Nephron (organoid): ENCODE measurements at regions not wholly inside any gene's neighbourhood (a gene's known extent, or its start where the extent isn't known, plus 50 kb on each side); places are given as distances from the start of the nearest gene placed in this dataset.
"Not testable (repeated sequence)": the region's sequence is repeated elsewhere in the genome, so short reads cannot be mapped to it uniquely, and the experiment has no call there.

ENCODE experiments used
- H3K27ac Mint-ChIP-seq, 3 experiments: 2 replicates each; pipeline ENCODE4 v1.8.0; 2020; ENCODE audit warnings: mixed read lengths in 3 of 3, mild to moderate bottlenecking in 2 of 3, moderate library complexity in 1 of 3
- H3K27me3 Mint-ChIP-seq: 2 replicates; pipeline ENCODE4 v1.8.0; 2021; ENCODE audit warnings: low read depth, mild to moderate bottlenecking, moderate library complexity, mixed read lengths
- H3K36me3 Mint-ChIP-seq: 2 replicates; pipeline ENCODE4 v1.8.0; 2020; ENCODE audit warnings: low read depth, mixed read lengths
- H3K4me1 Mint-ChIP-seq: 2 replicates; pipeline ENCODE4 v1.8.0; 2020; ENCODE audit warnings: mixed read lengths
- H3K4me3 Mint-ChIP-seq, 3 experiments: 2 replicates each; pipeline ENCODE4 v1.8.0; 2020; ENCODE audit warnings: mild to moderate bottlenecking in 3 of 3, mixed read lengths in 3 of 3, moderate library complexity in 2 of 3
- H3K9me3 Mint-ChIP-seq: 2 replicates; pipeline ENCODE4 v1.8.0; 2020; ENCODE audit warnings: mixed read lengths
- TF ChIP-seq, protein P1 (sequence below), 3 experiments: fragments of 200-600 bp; sonication (generic); IDR thresholded peaks; one replicate each; pipeline ENCODE4 v1.5.0; 2021; ENCODE audit warnings: antibody characterized with exemption in 3 of 3; ENCODE audit not compliant: unreplicated experiment in 3 of 3

DNA sequence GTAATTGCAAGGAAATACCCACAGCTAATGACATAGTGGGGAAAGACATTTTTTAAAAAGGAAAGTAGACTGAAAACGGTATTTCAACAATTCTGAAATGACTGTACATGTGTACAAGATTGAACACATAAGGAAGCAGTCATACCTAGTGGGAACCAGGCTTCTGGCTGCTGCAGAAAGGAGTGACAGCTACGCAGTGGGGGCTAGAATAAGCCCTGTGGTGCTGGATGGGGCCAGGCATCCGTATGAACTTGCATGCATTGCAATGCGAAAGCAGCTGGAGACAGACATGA is 54.9 kb upstream of the GPR31 start:
- Mint-ChIP-seq H3K4me1 (no peaks in the 10 kb centered on the region), H3K27me3 (peaks cover 14% of the 10 kb centered on the region), H3K9me3 (no peaks in the 10 kb centered on the region), H3K36me3 (no peaks in the 10 kb centered on the region), H3K4me3 (no peak overlapping the region), H3K27ac (no peak overlapping the region)
- TF ChIP-seq, protein P1, sequence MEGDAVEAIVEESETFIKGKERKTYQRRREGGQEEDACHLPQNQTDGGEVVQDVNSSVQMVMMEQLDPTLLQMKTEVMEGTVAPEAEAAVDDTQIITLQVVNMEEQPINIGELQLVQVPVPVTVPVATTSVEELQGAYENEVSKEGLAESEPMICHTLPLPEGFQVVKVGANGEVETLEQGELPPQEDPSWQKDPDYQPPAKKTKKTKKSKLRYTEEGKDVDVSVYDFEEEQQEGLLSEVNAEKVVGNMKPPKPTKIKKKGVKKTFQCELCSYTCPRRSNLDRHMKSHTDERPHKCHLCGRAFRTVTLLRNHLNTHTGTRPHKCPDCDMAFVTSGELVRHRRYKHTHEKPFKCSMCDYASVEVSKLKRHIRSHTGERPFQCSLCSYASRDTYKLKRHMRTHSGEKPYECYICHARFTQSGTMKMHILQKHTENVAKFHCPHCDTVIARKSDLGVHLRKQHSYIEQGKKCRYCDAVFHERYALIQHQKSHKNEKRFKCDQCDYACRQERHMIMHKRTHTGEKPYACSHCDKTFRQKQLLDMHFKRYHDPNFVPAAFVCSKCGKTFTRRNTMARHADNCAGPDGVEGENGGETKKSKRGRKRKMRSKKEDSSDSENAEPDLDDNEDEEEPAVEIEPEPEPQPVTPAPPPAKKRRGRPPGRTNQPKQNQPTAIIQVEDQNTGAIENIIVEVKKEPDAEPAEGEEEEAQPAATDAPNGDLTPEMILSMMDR (IDR thresholded peaks at IDR 0.05; ENCODE audit: unreplicated experiment in 3 of 3), result no peak

DNA sequence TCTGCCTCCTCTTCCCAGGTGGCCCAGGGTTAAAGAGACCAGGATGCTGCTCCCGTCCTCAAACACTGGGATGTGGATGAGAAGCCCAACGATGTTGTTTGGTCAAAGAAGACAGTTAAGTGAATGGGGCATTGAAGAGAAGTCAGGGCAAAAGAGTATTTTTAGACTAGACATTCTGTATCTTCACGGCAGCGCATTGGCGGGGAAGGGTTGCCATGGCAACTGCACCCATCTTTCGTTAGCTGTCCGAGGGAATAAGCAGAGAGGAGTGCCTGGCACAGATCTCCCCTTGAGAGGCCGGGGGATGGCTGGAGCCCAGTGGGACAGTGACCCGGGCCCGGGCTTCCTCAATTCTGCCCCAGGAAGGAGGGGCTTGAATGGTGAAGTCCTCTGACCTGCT is 56.4 kb upstream of the GPR31 start:
- Mint-ChIP-seq H3K27me3 (peaks cover 17% of the 10 kb centered on the region), H3K36me3 (no peaks in the 10 kb centered on the region), H3K9me3 (no peaks in the 10 kb centered on the region), H3K27ac (no peak overlapping the region), H3K4me1 (peaks cover 4% of the 10 kb centered on the region), H3K4me3 (no peak overlapping the region)
- TF ChIP-seq, protein P1 (IDR thresholded peaks at IDR 0.05; ENCODE audit: unreplicated experiment in 3 of 3), result no peak

DNA sequence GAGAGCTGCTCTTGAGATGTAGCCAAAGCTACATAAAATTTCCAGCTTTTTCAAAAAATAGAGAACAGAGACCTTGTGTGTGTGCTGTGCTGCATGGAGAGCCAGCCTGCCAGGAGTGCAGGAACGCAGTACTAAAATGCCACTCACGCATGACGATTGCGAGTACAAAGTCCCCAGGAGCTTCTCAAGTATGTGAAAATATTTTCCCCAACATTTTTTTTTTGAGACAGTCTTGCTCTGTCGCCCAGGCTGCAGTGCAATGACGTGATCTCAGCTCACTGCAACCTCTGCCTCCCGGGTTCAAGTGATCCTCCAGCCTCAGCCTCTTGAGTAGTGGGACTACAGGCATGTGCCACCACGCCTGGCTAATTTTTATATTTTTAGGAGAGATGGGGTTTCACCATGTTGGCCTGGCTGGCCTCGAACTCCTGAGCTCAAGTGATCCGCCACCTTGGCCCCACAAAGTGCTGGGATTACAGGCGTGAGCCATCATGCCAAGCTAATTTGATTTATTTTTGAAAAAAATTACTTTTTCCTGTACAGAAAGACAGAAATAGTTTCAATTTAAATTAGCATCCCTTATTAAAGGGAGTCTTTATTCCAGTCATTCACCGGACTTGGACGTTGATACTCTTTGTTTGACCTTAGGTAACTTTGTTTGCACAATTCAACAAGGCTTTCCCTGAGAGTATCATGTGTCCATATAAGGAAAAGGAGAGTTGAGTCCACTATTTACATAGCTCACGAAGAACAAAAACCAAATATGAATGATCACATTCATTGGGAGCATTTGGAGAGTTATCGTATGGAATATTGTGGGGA is 57.9 kb upstream of the GPR31 start:
- H3K36me3 Mint-ChIP-seq, H3K27ac Mint-ChIP-seq, H3K4me1 Mint-ChIP-seq, H3K27me3 Mint-ChIP-seq, H3K9me3 Mint-ChIP-seq, H3K4me3 Mint-ChIP-seq: not testable (repeated sequence)

DNA sequence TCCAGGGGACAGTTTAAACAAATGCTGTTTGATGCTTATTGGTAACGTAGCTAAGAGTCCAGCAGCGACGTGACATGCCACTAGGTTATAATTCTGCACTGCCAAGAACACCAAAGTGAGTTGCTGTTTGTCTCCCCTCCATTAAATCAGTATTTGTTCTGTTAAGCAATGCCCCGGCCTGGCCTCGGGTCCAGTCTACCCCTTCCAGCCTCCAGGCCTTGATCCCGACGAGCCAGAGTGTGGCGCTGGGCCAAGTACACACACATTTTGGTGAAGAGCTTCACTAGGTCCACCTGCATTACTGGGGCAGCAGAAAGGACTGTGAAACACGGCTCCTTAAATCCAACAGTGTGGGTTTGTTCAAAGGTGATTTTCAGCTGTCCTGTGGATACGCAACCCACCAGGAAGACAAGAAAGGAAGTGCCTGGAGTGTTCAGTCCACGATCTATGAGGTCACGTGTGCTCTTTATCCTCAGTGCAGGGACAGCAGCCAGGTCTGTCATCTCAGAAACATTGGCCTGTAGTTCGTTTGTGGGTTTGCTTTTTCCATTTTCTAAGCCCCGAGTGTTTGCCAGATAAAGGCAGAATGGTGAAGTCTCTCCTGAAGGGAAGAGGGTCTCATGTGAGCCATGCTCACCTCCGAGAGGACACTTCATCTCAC is 58.7 kb upstream of the GPR31 start:
- H3K36me3 Mint-ChIP-seq, H3K27ac Mint-ChIP-seq, H3K9me3 Mint-ChIP-seq, H3K4me3 Mint-ChIP-seq, H3K27me3 Mint-ChIP-seq, H3K4me1 Mint-ChIP-seq: not testable (repeated sequence)

DNA sequence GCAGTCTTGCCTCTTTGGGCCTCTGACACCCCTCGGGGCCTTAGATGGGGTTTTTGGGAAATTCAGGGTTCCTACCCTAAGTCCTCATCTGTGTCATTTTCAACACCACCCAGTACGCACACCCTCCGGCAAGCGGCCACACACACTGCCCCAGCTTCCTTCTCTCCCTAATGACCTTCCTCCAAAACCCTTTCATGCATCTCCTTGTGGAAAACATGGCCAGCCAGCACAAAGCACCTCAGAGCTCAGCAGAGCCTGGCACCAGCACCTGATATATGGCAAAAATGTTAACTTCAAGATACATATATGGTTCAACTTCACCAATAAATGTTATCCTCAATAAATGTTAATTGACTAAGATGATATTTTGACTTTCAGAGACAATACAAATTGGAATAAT is 59.3 kb upstream of the GPR31 start:
- H3K27ac Mint-ChIP-seq, H3K4me1 Mint-ChIP-seq, H3K27me3 Mint-ChIP-seq, H3K9me3 Mint-ChIP-seq, H3K36me3 Mint-ChIP-seq, H3K4me3 Mint-ChIP-seq: not testable (repeated sequence)

DNA sequence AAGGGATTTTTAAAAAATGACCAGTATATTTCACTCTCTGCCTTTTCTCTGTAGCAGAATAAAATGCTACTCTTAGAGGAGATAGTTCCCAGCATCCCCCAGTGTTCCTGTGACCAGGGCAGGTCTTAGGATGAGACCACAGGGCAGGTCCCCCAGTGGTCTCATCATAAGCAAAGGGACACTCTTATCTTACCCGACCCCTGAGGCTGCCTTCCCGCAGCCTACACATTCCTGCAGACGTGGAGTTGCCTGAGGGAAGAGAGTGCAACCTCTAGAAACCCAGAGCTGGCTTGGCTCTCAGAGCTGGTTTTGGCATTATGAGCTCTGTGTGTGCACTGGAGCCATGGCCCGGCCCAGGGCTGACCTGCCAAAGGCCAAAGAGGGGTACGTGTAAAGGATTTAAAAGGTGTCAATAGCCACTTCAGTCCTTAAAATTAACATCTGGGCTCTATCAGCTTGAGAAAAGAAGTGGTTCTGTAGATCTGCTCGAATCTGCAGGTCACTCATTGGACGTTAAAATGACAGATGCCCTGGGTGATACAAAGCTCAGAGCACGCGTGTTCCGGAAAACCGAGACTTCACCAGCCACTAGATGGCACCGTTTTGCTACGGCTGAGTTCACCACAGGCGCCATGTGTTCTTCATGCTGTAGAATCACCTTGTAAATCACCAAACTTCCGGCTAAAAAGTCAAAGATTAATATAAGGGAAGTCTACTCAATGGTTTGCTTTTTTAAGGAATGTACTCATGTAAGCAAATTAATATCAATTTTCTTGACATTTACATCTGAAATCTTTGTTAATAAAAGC is 60.4 kb upstream of the GPR31 start:
- not testable (repeated sequence) for H3K9me3 Mint-ChIP-seq, H3K4me1 Mint-ChIP-seq, H3K36me3 Mint-ChIP-seq, H3K4me3 Mint-ChIP-seq, H3K27me3 Mint-ChIP-seq
- TF ChIP-seq, protein P1 (IDR thresholded peaks at IDR 0.05; ENCODE audit: unreplicated experiment in 3 of 3), result peak in 1 of 3 experiments; percentile 35
- H3K27ac Mint-ChIP-seq, result peak overlapping the region in 1 of 3 experiments; percentile 40

DNA sequence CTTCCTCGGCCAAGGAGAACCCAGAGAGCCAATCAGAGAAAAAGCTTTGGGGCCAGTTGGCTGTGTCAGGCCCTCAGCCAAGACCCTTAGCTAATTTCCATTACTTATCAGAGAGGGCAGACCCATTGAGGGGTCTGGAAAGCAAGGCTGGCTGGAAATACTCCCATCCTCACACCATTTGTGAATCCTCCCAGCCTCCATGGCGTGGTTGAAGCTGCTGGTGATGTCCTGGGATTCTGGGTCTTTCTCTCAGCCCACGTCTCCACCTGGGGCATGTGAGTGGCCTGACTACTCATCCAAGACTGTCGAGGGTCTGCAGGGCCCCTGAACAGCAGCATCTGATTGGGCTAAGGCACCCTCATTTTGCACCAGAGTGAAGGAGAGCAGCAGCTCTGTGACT is 61.3 kb upstream of the GPR31 start:
- not testable (repeated sequence) for H3K9me3 Mint-ChIP-seq, H3K36me3 Mint-ChIP-seq, H3K27me3 Mint-ChIP-seq, H3K4me1 Mint-ChIP-seq, H3K4me3 Mint-ChIP-seq, H3K27ac Mint-ChIP-seq
